Thymus (tissue), 11 donors: ENCODE measurements at regions not wholly inside any gene's neighbourhood (a gene's known extent, or its start where the extent isn't known, plus 50 kb on each side); places are given as distances from the start of the nearest gene placed in this dataset.

Experiments used
- DNase-seq, 9 donors: peaks; one replicate each; pipeline ENCODE4 v3.0.0-alpha.2; 2013; ENCODE audit warnings: low spot score in 9 of 9, low read depth in 6 of 9, missing footprints in 1 of 9
- H3K27ac ChIP-seq, 2 donors: one replicate each; pipeline ENCODE4 v1.5.1; 2013; ENCODE audit warnings: control low read depth in 1 of 2, low read depth in 1 of 2, low read length in 1 of 2, mild to moderate bottlenecking in 1 of 2, moderate library complexity in 1 of 2
- H3K27me3 ChIP-seq, 2 donors: one replicate each; pipeline ENCODE4 v1.5.1; 2013; ENCODE audit warnings: low read length in 1 of 2; ENCODE audit not compliant: control insufficient read depth in 2 of 2, insufficient read depth in 1 of 2
- H3K36me3 ChIP-seq, 2 donors: one replicate each; pipeline ENCODE4 v1.5.1; 2013; ENCODE audit warnings: low read length in 1 of 2, mild to moderate bottlenecking in 1 of 2, moderate library complexity in 1 of 2; ENCODE audit not compliant: control insufficient read depth in 2 of 2, insufficient read depth in 2 of 2
- H3K4me1 ChIP-seq, 2 donors: one replicate each; pipeline ENCODE4 v1.5.1; 2013; ENCODE audit warnings: low read length in 2 of 2; ENCODE audit not compliant: control insufficient read depth in 2 of 2, insufficient read depth in 2 of 2
- H3K4me3 ChIP-seq, 2 donors: one replicate each; pipeline ENCODE4 v1.5.1; 2013; ENCODE audit warnings: low read length in 2 of 2, control low read depth in 1 of 2, mild to moderate bottlenecking in 1 of 2
- H3K9me3 ChIP-seq, 2 donors: one replicate each; pipeline ENCODE4 v1.5.1; 2013; ENCODE audit warnings: low read length in 1 of 2, mild to moderate bottlenecking in 1 of 2; ENCODE audit not compliant: control insufficient read depth in 2 of 2, insufficient read depth in 1 of 2
- WGBS: extraction: QIAGEN DNeasy Blood & Tissue Kit; methylation state at CpG from one replicate; pipeline ENCODE4 v1.1.7; 2013; 5-methylcytosine and 5-hydroxymethylcytosine counted together
- donor health status: healthy.

DNA sequence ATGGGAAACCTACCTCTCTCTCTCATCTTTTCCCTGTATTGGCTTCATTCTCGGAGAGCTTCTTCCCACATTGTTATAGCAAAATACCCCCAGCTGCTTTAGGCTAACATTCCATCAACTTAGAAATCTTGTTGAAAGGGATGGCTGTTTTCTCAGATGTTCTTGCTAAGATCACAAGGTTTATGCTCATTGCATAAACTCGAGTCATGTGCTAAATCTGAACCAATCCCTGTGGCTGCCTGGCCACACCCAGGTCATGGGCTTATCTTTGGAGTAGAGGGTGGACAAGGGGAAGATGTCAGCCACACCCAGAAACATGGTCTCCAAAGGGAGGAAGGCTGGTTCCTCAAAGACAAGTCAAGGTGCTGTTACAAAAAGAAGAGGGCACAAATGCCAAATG is 150.6 kb upstream of the UMPS start:
- 97% methylated on average over 2 of the region's 2 CpGs for WGBS
- no peaks in the 10 kb centered on the region for H3K9me3 ChIP-seq

DNA sequence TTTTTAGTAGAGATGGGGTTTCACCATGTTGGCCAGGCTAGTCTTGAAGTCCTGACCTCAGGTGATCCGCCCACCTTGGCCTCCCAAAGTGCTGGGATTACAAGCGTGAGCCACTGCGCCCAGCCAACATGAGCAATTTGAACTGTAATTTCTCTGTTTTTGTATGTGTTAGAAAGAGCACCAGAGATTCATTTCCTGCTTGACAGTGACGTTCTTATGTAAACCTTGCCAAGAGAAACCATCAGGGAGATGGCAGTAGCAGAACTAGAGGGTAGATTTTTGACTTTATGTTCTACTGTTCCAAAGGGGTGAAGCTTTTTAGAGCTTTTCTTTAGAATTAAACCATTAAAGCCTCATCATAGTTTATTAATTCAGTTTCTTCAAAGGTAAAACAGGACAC is 148.1 kb upstream of the UMPS start:
- 82% methylated on average over 4 of the region's 4 CpGs for WGBS
- H3K9me3 ChIP-seq = no peaks in the 10 kb centered on the region
- peaks cover 0 to 6% of the 10 kb centered on the region in 2 donors for H3K4me1 ChIP-seq
- H3K36me3 ChIP-seq = no peaks in the 10 kb centered on the region
- no peak overlapping the region for H3K27ac ChIP-seq
- DNase-seq = no peak
- H3K4me3 ChIP-seq = no peak overlapping the region
- peaks cover 21 to 46% of the 10 kb centered on the region in 2 donors for H3K27me3 ChIP-seq

More for the DNA sequence above, 150.6 kb upstream of the UMPS start:
- Histone ChIP-seq H3K4me3 (no peak overlapping the region), H3K27me3 (peaks cover 15 to 21% of the 10 kb centered on the region in 2 donors), H3K36me3 (no peaks in the 10 kb centered on the region), H3K4me1 (no peaks in the 10 kb centered on the region), H3K27ac (no peak overlapping the region)
- no peak for DNase-seq

DNA sequence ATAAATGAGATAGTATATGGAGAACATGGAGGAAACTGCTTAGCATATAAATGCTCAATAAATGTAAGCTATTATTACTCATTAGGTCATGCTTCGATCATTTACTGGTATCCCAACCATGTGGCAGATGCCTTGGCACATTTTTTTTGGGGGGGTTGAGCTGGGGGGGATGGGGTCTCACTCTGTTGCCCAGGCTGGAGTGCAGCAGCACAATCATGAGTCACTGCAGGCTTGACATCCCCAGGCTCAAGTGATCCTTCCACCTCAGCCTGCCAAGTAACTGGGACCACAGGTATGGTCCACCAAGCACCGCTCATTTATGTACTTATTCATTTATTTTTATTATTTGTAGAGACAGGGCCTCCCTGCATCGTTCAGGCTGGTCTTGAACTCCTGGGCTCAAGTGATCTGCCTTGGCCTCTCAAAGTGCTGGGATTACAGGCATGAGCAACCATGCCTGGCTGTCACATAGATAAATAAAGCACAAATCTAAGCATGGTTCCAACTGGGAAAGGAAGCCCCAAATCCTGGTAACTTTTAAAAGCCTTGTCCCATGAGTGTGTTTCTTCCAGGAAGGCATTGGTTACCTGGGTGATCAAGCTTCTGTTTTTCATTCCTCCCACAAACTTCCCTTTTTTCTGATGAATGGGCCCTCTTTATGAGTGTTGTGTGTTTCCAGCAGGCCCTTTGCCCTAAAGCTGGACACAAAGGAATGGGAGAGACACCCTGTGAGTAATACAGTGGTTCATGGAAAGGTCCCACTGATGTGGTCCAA is 147.4 kb upstream of the UMPS start:
- no peak for DNase-seq
- WGBS = 95% methylated on average over 3 of the region's 3 CpGs
- Histone ChIP-seq H3K27me3 (peaks cover 21 to 52% of the 10 kb centered on the region in 2 donors), H3K4me3 (no peak overlapping the region), H3K4me1 (peaks cover 0 to 6% of the 10 kb centered on the region in 2 donors), H3K27ac (no peak overlapping the region), H3K9me3 (no peaks in the 10 kb centered on the region), H3K36me3 (no peaks in the 10 kb centered on the region)

DNA sequence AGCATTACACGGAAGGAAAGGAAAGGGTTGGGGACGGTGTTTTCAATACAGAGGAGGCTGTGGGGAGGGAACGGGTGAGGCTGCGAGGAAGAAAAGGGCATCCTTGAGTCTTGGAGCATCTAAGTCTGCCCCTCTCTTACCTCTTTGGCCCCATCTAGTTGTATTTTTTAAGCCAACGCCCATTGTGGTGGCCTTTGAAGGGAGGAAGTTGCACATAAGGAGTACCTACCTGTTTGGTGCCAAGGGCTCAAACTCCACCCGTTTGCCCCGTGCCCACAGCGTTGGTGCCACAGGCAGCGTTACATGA is 146.1 kb upstream of the UMPS start:
- Histone ChIP-seq H3K4me1 (peaks cover 0 to 6% of the 10 kb centered on the region in 2 donors), H3K27me3 (peaks cover 21 to 53% of the 10 kb centered on the region in 2 donors), H3K36me3 (no peaks in the 10 kb centered on the region), H3K4me3 (no peak overlapping the region), H3K9me3 (no peaks in the 10 kb centered on the region), H3K27ac (no peak overlapping the region)
- no peak for DNase-seq
- 42% methylated on average over 9 of the region's 9 CpGs for WGBS

DNA sequence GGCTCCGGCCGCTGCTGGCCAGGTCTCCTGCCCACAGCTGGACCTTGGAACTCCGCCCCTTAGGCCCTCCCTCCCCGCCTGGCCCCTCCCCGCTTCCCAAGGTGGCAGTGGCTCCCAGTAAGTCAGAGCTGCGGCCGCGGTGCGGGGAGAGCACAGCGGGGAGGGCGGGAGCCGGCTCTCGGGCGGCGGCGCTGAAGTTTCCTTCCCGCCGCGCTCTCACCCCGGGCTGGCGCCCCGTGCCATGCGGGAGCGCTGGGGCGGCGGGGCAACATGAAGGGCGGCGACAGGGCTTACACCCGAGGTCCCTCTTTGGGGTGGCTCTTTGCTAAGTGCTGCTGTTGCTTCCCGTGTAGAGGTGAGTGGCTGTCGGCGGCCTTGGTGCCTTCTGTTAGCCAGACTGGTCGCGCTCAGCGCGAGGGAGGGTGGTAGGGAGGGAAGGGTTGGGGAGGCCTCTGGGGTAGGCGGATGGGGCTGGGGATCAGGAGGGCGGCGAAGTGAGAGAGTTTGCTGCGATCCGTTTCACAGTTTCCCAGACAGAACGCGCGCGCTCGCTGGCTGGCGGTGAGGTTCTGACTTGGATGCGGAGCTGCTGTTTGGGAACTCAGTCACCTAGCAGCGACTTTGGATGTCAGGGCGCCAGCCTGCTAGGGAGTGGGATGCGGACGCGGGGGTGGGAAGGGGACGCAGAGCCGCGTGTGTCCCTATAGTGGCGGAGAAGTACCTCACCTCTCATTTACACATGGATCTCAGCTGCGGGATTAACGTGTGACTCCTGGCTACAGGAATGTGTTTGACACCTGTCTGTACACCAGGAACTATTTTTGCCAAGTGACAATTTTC is 145.5 kb upstream of the UMPS start:
- H3K4me3 ChIP-seq = no peak overlapping the region
- 4% methylated on average over 59 of the region's 59 CpGs for WGBS
- peaks cover 21 to 53% of the 10 kb centered on the region in 2 donors for H3K27me3 ChIP-seq
- DNase-seq = no peak
- no peaks in the 10 kb centered on the region for H3K36me3 ChIP-seq
- H3K9me3 ChIP-seq = no peaks in the 10 kb centered on the region
- H3K4me1 ChIP-seq = peaks cover 0 to 6% of the 10 kb centered on the region in 2 donors
- H3K27ac ChIP-seq = no peak overlapping the region

DNA sequence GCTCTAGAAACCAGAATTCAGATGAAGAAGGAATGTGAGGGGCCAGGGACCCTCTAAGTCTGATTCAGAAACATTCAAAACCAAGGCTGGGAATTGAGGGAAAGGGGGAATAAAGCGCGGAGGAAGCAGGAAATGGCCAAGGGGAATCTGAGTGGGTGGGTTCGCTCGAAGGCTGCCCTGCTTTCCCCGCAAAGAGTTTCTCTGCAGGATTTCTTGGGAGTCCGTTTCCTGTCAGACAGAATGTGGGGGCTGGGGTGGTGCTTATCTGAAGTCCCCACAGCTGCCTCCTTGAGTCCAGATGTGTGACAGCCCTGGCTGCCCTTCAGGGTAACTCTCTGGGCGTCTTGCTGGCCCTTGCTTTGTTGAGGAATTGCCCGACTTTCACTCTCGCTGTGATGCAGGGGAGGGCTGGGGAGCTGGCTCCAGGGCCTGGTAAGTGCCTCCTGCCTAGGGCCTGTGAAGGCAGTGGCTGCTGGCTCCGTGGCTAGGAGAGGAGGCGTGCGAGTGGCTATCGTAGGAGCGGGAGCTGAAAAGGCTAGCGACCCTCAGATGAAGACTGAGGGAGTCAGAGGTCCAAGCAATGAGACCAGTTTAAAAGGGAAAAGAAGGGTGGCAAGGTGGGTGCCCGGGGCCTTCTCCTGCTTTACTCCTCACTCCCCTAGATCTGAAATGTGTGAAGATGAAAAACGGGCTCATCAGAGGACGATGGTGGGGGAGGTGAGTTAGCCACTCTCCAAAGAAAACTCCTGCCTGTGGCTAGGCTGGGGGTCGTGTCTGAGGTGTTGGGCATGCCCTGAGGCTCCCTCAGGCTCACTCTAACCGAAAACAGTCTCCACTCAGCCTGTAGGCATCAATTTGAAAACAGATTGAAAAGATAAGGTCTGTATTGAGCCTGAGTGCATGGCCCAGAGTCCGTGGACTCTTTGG is 143.9 kb upstream of the UMPS start:
- H3K36me3 ChIP-seq = no peaks in the 10 kb centered on the region
- H3K27me3 ChIP-seq = peaks cover 21 to 53% of the 10 kb centered on the region in 2 donors
- no peak overlapping the region for H3K4me3 ChIP-seq
- H3K4me1 ChIP-seq = peaks cover 0 to 6% of the 10 kb centered on the region in 2 donors
- DNase-seq = no peak
- WGBS = 70% methylated on average over 21 of the region's 21 CpGs
- no peaks in the 10 kb centered on the region for H3K9me3 ChIP-seq
- no peak overlapping the region for H3K27ac ChIP-seq

DNA sequence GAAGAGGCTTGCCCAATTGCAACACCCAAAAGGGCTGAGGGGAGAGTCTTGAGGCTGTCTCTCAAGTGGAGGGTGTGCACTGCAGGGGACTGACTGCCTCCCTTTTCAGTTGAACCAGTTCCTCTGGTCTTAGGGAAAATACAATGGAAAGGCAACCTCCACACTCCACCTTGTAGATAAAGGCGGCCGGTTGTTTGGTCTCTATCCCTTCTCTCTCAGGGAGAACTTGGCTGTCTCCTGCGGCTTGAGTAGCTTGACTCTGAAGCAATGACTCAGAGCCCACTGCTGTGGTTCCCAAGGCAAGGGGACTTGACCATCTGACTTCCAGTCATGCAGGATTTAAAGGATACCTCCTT is 143.2 kb upstream of the UMPS start:
- Histone ChIP-seq H3K27ac (no peak overlapping the region), H3K9me3 (no peaks in the 10 kb centered on the region), H3K36me3 (no peaks in the 10 kb centered on the region), H3K4me1 (peaks cover 0 to 6% of the 10 kb centered on the region in 2 donors), H3K27me3 (peaks cover 21 to 53% of the 10 kb centered on the region in 2 donors), H3K4me3 (no peak overlapping the region)
- 95% methylated on average over 3 of the region's 3 CpGs for WGBS
- DNase-seq = no peak

DNA sequence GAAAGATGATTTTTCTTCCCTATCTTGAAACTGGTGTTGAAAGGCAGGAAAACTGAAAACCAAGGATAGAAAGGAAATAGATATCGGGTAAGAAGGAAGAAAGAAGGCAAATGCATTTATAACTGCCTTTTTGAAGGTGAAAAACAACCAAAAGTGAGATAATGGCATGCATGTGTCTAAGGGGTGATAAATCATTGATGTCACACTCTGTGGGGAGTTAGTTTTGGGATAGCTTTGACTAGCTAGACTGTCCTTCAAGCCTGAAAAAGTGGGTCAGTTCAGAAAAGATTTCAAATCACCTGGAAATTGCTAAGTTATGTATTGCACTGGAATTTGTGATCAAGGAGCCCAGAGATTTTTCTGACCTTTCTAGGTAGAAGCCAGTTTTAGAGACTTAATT is 142.2 kb upstream of the UMPS start:
- H3K27ac ChIP-seq = no peak overlapping the region
- H3K4me1 ChIP-seq = peaks cover 0 to 6% of the 10 kb centered on the region in 2 donors
- WGBS = 80% methylated on average over 1 of the region's 1 CpG
- DNase-seq = no peak
- no peak overlapping the region for H3K4me3 ChIP-seq
- peaks cover 20 to 48% of the 10 kb centered on the region in 2 donors for H3K27me3 ChIP-seq
- no peaks in the 10 kb centered on the region for H3K9me3 ChIP-seq
- H3K36me3 ChIP-seq = no peaks in the 10 kb centered on the region
